ENCODE measurements at regions not wholly inside any gene's neighbourhood (a gene's known extent, or its start where the extent isn't known, plus 50 kb on each side); places are given as distances from the start of the nearest gene placed in this dataset.

DNA sequence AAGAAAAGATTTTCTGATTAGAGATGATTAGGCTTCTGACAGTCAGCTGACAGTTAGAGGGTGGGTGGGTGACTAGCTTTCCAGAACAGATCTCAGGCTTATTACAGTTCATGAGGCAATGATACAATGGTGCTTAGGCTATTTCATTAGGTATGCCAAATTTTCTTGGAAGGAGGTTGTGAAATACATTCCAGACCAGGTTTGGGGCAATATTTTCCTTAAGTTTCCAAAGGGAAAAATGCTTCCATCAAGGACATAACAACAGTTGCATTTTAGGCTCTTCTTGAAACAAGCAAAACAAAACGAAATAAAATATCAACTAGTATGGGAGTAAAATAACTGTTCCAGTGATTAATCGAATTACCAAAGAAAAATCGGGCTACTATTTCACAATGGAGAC lies 59.3 kb upstream of the CNTN1 start:
- in situ Hi-C loops (cut with MboI; ENCODE audit: low sequenced_read_pairs, unreplicated experiment): no loop called here
- DNase-seq (ENCODE audit: low spot score): no peak
- TF ChIP-seq, protein P1, sequence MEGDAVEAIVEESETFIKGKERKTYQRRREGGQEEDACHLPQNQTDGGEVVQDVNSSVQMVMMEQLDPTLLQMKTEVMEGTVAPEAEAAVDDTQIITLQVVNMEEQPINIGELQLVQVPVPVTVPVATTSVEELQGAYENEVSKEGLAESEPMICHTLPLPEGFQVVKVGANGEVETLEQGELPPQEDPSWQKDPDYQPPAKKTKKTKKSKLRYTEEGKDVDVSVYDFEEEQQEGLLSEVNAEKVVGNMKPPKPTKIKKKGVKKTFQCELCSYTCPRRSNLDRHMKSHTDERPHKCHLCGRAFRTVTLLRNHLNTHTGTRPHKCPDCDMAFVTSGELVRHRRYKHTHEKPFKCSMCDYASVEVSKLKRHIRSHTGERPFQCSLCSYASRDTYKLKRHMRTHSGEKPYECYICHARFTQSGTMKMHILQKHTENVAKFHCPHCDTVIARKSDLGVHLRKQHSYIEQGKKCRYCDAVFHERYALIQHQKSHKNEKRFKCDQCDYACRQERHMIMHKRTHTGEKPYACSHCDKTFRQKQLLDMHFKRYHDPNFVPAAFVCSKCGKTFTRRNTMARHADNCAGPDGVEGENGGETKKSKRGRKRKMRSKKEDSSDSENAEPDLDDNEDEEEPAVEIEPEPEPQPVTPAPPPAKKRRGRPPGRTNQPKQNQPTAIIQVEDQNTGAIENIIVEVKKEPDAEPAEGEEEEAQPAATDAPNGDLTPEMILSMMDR (IDR thresholded peaks at IDR 0.05; ENCODE audit: borderline replicate concordance, control extremely low read depth, extremely low read depth, insufficient read depth, missing control alignments): no peak

DNA sequence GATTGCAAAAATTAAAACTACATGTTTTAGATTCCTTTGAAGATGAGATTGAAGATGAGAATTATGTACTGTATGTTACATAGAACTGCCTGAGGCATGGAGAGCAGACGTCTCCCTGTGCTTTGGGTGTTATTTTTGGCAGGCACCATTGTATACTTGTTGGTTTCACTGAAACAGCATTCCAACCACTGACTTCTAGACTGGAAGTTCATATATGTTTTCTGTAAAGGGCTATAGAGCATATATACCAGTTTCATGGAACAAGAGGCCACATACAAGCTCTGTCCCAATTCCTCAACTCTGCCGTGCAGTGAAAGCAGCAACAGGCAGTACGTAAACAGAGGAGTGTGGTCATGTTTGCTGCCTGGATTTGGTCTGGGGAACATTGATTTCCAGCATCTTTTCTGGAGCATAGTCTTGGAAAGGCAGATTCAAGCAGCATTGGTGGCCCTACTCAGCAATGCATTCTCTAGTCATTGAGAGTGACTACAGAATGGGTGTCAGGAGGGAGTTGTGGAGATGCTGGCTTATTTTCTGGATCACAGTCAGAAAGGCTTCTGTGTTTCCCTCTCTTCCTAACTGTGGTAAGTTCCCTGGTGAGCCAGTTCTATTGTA lies 57.6 kb upstream of the CNTN1 start:
- in situ Hi-C loops (cut with MboI; ENCODE audit: low sequenced_read_pairs, unreplicated experiment): no loop called here

DNA sequence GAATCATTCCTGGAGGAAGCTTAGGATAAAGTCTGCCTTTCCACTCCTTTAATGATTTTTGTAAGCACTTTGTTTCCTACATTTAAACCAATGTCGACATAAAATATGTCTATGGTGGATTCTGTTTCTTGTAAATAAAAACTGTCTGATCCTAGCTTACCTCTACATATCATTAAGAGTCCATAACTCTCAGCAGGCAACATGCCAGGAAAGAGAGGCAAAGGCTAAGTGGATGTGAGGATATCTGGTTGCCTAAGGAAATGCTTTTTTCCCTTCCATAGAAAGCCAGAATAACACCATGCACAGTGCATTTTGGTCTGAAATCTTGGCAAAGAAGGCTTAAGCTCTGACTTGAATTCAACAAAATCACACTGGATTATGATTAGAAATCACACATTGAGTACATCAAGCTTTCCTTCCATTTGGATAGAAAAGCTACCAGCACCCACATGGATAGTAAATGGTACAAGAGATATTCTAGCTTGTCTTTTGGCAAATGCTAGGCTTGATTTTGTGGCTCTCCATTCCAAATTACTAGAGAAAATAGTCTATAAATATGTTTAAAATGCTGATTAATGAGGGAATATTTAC lies 57.0 kb upstream of the CNTN1 start:
- no peak for DNase-seq (ENCODE audit: low spot score)
- TF ChIP-seq, protein P1 (IDR thresholded peaks at IDR 0.05; ENCODE audit: borderline replicate concordance, control extremely low read depth, extremely low read depth, insufficient read depth, missing control alignments): no peak
- in situ Hi-C loops (cut with MboI; ENCODE audit: low sequenced_read_pairs, unreplicated experiment): no loop called here

More for the DNA sequence above, 57.6 kb upstream of the CNTN1 start:
- DNase-seq (ENCODE audit: low spot score): no peak
- TF ChIP-seq, protein P1 (IDR thresholded peaks at IDR 0.05; ENCODE audit: borderline replicate concordance, control extremely low read depth, extremely low read depth, insufficient read depth, missing control alignments): no peak

Measured in GM13976 (cell line).